ENCODE measurements at regions not wholly inside any gene's neighbourhood (a gene's known extent, or its start where the extent isn't known, plus 50 kb on each side); places are given as distances from the start of the nearest gene placed in this dataset.

DNA sequence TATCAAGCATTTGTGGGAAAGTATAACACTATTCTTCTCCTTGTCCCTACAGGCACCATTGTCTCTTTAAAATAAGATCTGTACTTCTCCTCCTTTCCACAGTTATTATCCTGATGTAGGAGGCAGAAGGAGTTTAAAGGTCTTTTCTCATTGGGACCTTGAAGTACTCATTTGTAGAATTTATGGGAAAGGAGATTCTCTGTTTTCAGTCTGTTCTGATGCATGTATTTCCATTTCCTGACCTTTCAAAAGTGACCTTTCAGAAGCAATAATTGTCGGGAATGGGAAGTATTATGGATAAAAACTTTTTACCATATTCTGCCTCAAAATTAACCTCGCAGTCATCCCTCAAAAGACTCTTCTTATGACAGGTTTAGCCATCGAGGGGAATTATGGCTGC lies 224.8 kb downstream of the CTH start:
- no peak overlapping the region for H3K9ac ChIP-seq (ENCODE audit: control insufficient read depth, insufficient read depth, low read length)
- H3K79me2 ChIP-seq (ENCODE audit: control insufficient read depth, insufficient read depth, low read length) = no peaks in the 10 kb centered on the region
- POLR2A ChIA-PET = no interaction called here
- no peak for TF ChIP-seq SREBF2 (IDR thresholded peaks at IDR 0.05; ENCODE audit: low read length)
- no peak for TF ChIP-seq RBBP5 (conservative IDR thresholded peaks at IDR 0.05)
- no peak for TF ChIP-seq TCF7 (IDR thresholded peaks at IDR 0.05; ENCODE audit: borderline replicate concordance)
- no peak for TF ChIP-seq IKZF2 (IDR thresholded peaks at IDR 0.05)
- TF ChIP-seq HDAC6 (IDR thresholded peaks at IDR 0.05; ENCODE audit: unreplicated experiment) = no peak
- TF ChIP-seq LARP7 (IDR thresholded peaks at IDR 0.05) = no peak
- TF ChIP-seq SUZ12 (IDR thresholded peaks at IDR 0.05; ENCODE audit: unreplicated experiment) = no peak
- TF ChIP-seq YBX1 (IDR thresholded peaks at IDR 0.05) = no peak
- no peak overlapping the region for H3K4me3 ChIP-seq
- RAD21 ChIA-PET (ENCODE audit: unreplicated experiment) = no interaction called here
- no peaks in the 10 kb centered on the region for H3K36me3 ChIP-seq (ENCODE audit: control insufficient read depth in 2 of 2, insufficient read depth in 2 of 2, low read length in 1 of 2)
- ATAC-seq (no peak), FAIRE-seq (no peak), DNase-seq (ENCODE audit: low read depth, low spot score) (no peak)
- no peaks in the 10 kb centered on the region for H3K4me1 ChIP-seq (ENCODE audit: control insufficient read depth, insufficient read depth, low read length)
- no peak overlapping the region for H2AFZ ChIP-seq (ENCODE audit: control insufficient read depth, low read depth, low read length)
- CTCF ChIA-PET = no interaction called here
- no peaks in the 10 kb centered on the region for H4K20me1 ChIP-seq (ENCODE audit: control insufficient read depth, insufficient read depth)
- H3K27me3 ChIP-seq (replicated peaks in 1 of 2; ENCODE audit: control insufficient read depth in 2 of 2, insufficient read depth in 2 of 2, low read length in 1 of 2) = no peaks in the 10 kb centered on the region
- in situ Hi-C loops (cut with MboI) (no loop called here), intact Hi-C loops (cut with micrococcal nuclease; ENCODE audit: unreplicated experiment) (no loop called here)
- H3K9me3 ChIP-seq (replicated peaks; ENCODE audit: control insufficient read depth, insufficient read depth, low read length) = no peaks in the 10 kb centered on the region
- H3K4me2 ChIP-seq (ENCODE audit: control insufficient read depth, insufficient read depth) = no peak overlapping the region
- SMC1A ChIA-PET (ENCODE audit: uncharacterized antibody, unreplicated experiment) = no interaction called here
- H3K27ac ChIP-seq (ENCODE audit: control insufficient read depth, insufficient read depth) = no peak overlapping the region
- 0% methylated on average over 3 of the region's 3 CpGs for WGBS (ENCODE audit: insufficient coverage, insufficient replicate concordance, low lambda C conversion rate, missing lambda C conversion rate)
- no TSS peak for BruUV-seq (replicated peaks)

DNA sequence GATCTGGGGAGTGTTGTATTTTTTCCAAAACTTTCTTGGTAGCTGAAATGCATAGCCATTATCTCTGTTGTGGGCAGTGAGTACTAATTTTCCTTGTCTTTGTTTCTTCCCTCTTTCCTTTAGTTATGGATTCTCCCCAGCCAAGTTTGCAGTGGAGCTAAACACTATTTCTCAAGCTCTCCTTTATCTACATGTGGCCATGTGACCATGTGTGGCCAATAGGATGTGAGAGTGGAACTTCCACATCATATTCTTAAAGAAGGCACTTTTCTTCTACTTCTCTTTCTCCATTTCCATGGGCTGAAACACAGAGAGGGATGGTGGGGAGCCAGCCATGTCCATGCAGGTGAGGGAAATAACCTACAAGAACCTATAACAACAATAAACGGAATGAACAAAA lies 230.8 kb downstream of the CTH start:
- Histone ChIP-seq H3K9ac (ENCODE audit: control insufficient read depth, insufficient read depth, low read length) (no peak overlapping the region), H3K27ac (ENCODE audit: control insufficient read depth, insufficient read depth) (no peak overlapping the region), H3K79me2 (ENCODE audit: control insufficient read depth, insufficient read depth, low read length) (no peaks in the 10 kb centered on the region), H2AFZ (ENCODE audit: control insufficient read depth, low read depth, low read length) (no peak overlapping the region), H3K9me3 (replicated peaks; ENCODE audit: control insufficient read depth, insufficient read depth, low read length) (no peaks in the 10 kb centered on the region), H3K4me2 (ENCODE audit: control insufficient read depth, insufficient read depth) (no peak overlapping the region), H3K4me1 (ENCODE audit: control insufficient read depth, insufficient read depth, low read length) (no peaks in the 10 kb centered on the region), H3K36me3 (ENCODE audit: control insufficient read depth in 2 of 2, insufficient read depth in 2 of 2, low read length in 1 of 2) (no peaks in the 10 kb centered on the region), H3K4me3 (no peak overlapping the region), H3K27me3 (replicated peaks in 1 of 2; ENCODE audit: control insufficient read depth in 2 of 2, insufficient read depth in 2 of 2, low read length in 1 of 2) (no peaks in the 10 kb centered on the region), H4K20me1 (ENCODE audit: control insufficient read depth, insufficient read depth) (no peaks in the 10 kb centered on the region)
- TF ChIP-seq NFYB (IDR thresholded peaks at IDR 0.05; ENCODE audit: insufficient read depth, low read depth, low read length) (peak; percentile 62), STAT3 (IDR thresholded peaks at IDR 0.05; ENCODE audit: low read depth, low read length) (no peak)
- intact Hi-C loops (cut with micrococcal nuclease; ENCODE audit: unreplicated experiment) (no loop called here), in situ Hi-C loops (cut with MboI) (no loop called here)
- no TSS peak for BruUV-seq (replicated peaks)
- WGBS (ENCODE audit: insufficient coverage, insufficient replicate concordance, low lambda C conversion rate, missing lambda C conversion rate) = 69% methylated on average over 1 of the region's 1 CpG
- ChIA-PET SMC1A (ENCODE audit: uncharacterized antibody, unreplicated experiment) (no interaction called here), POLR2A (no interaction called here), RAD21 (ENCODE audit: unreplicated experiment) (no interaction called here), CTCF (no interaction called here)
- DNase-seq (ENCODE audit: low read depth, low spot score) = no peak
- FAIRE-seq = no peak
- no peak for ATAC-seq

Data from GM12878 (cell line).